ENCODE measurements at regions not wholly inside any gene's neighbourhood (a gene's known extent, or its start where the extent isn't known, plus 50 kb on each side); places are given as distances from the start of the nearest gene placed in this dataset.

- peak; percentile 13; the same call in 1 of the 3 replicates for ATAC-seq
These were observed 50.7 kb upstream of the BDH1 start for GRCh38 chr3:197606468-197606867.

More at GRCh38 chr3:197606468-197606867, 50.7 kb upstream of the BDH1 start:
- Histone ChIP-seq H3K4me1 (ENCODE audit: insufficient read depth, low read length) (no peaks in the 10 kb centered on the region), H3K36me3 (replicated peaks in 1 of 2; ENCODE audit: control insufficient read depth in 1 of 2, insufficient read depth in 2 of 2, low read length in 2 of 2) (peaks cover 11 to 40% of the 10 kb centered on the region in 2 experiments), H3K79me2 (ENCODE audit: insufficient read depth, low read length) (peaks cover 2% of the 10 kb centered on the region), H2AFZ (ENCODE audit: low read length) (no peak overlapping the region), H3K27ac (ENCODE audit: extremely low read length, insufficient read depth, low read length) (no peak overlapping the region), H4K20me1 (ENCODE audit: insufficient read depth, low read length) (no peaks in the 10 kb centered on the region), H3K27me3 (ENCODE audit: control insufficient read depth in 1 of 2, insufficient read depth in 2 of 2, low read length in 2 of 2) (no peaks in the 10 kb centered on the region; a peak in 1 of 5 replicates), H3K9ac (ENCODE audit: insufficient read depth, low read depth, low read length) (no peak overlapping the region), H3K4me3 (replicated peaks in 1 of 3; ENCODE audit: insufficient read depth in 1 of 3, low read depth in 2 of 3, low read length in 3 of 3) (no peak overlapping the region), H3K9me3 (ENCODE audit: low read length) (no peaks in the 10 kb centered on the region), H3K4me2 (ENCODE audit: low read depth, low read length) (no peak overlapping the region)
- BruUV-seq (replicated peaks): no TSS peak
- TF ChIP-seq ZNF709 (CRISPR knock-in tag; IDR thresholded peaks at IDR 0.05) (no peak), BCLAF1 (IDR thresholded peaks at IDR 0.05) (no peak), PRMT3 (CRISPR knock-in tag; IDR thresholded peaks at IDR 0.05; ENCODE audit: borderline replicate concordance, low read depth) (no peak), SALL2 (CRISPR knock-in tag; IDR thresholded peaks at IDR 0.05) (no peak), ZKSCAN5 (CRISPR knock-in tag; IDR thresholded peaks at IDR 0.05) (no peak), ZZZ3 (CRISPR knock-in tag; IDR thresholded peaks at IDR 0.05; ENCODE audit: borderline replicate concordance) (no peak), JUNB (CRISPR knock-in tag; IDR thresholded peaks at IDR 0.05; ENCODE audit: borderline replicate concordance) (no peak), ZC3H13 (CRISPR knock-in tag; IDR thresholded peaks at IDR 0.05) (peak; percentile 75; the same call in 1 of the 2 replicates), THAP8 (CRISPR knock-in tag; IDR thresholded peaks at IDR 0.05; ENCODE audit: borderline replicate concordance) (no peak), ZNF577 (CRISPR knock-in tag; IDR thresholded peaks at IDR 0.05; ENCODE audit: borderline replicate concordance, low read depth) (no peak), ZNF142 (CRISPR knock-in tag; IDR thresholded peaks at IDR 0.05) (no peak), RBM22 (optimal IDR thresholded peaks at IDR 0.05; ENCODE audit: low read length) (peak; percentile 62)
- DNase-seq (ENCODE audit: low spot score) (no peak), FAIRE-seq (no peak)
- in situ Hi-C loops (cut with HindIII; ENCODE audit: extremely low pct_ligation_motif_present, low pct_unique_long_range_greater_than_20kb) (no loop called here), intact Hi-C loops (cut with micrococcal nuclease; ENCODE audit: unreplicated experiment) (no loop called here)
- ChIA-PET POLR2A (interaction anchor here (0.6 to 0.8 kb wide), 2 partner anchors 9 to 237 kb away, joined by 3 to 4 read pairs; no protein-coding TSS in a partner anchor), CTCF (ENCODE audit: low intra/inter-chr PET ratio, low total read pairs) (no interaction called here)
- WGBS (ENCODE audit: low lambda C conversion rate): 100% methylated on average over 3 of the region's 3 CpGs
